ENCODE measurements at regions not wholly inside any gene's neighbourhood (a gene's known extent, or its start where the extent isn't known, plus 50 kb on each side); places are given as distances from the start of the nearest gene placed in this dataset.

DNA sequence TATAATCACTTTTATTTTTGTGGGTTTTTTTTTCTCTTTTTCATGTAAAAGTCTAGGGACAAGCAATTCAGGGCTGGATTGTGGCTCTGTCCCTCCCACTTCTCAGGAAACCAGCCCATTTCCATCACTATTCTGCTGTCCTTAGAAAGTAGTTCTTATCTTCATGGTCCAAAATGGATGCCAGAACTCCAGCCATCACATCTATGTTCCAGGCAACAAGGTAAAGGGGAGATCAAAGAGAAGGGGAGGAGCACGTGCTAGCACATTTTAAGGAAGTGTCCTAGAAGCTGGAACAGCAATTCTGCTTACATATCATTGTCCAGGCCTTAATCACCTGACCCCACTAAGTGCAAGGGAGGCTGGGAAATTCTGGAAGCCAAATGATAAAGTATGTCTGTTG, 181.1 kb upstream of the C2CD4B start:
- TF ChIP-seq CTCF (IDR thresholded peaks at IDR 0.05; ENCODE audit: insufficient read depth, low read depth, low read length), result no peak
- TF ChIP-seq EZH2 (IDR thresholded peaks at IDR 0.05; ENCODE audit: insufficient read depth, low read length), result no peak
